ENCODE measurements at regions not wholly inside any gene's neighbourhood (a gene's known extent, or its start where the extent isn't known, plus 50 kb on each side); places are given as distances from the start of the nearest gene placed in this dataset.

DNA sequence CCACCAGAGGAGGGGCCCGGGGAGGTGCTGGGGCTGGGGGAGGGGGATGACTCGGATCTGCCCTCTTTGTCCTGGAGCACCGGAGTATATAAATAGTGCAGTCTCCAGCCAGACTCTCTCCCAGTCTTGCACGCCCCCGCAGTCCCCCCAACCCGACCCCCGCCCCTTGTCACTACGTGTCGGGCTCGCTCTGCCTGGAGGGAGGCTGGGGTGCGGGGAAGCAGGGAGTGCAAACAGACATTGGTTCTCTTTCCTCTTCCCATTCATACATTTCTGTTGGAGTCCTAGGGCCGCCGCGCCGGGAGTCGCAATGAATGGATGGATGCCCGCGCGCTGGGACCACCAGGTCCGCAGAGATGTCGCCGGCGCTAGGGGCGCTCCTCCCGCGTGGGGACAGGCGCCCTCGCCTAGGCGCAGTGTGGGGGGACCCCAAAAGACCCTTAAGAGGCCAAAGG, 179.3 kb downstream of the TBXT start:
- intact Hi-C loops (cut with DNase I), result no loop called here
- H3K9me3 ChIP-seq (ENCODE audit: control insufficient read depth, low read length), result no peaks in the 10 kb centered on the region
- peak in 1 of 2 donors; percentile 74 for DNase-seq
- peak overlapping the region; percentile 41 to 48 for H3K4me3 ChIP-seq (ENCODE audit: low read length in 2 of 2)
- peak; percentile 33 for ATAC-seq (ENCODE audit: low FRiP score)
- peaks cover 0 to 2% of the 10 kb centered on the region in 2 donors for H3K27me3 ChIP-seq (ENCODE audit: control insufficient read depth in 1 of 2, insufficient read depth in 2 of 2, low read length in 1 of 2)
- no peak overlapping the region for H3K27ac ChIP-seq (ENCODE audit: low read depth in 1 of 2, low read length in 2 of 2)
- H3K4me1 ChIP-seq (ENCODE audit: control insufficient read depth in 1 of 2, insufficient read depth in 2 of 2, low read length in 2 of 2), result no peaks in the 10 kb centered on the region
- 0 to 2% methylated on average over 24 to 29 of the region's 29 CpGs for WGBS, 2 donors
- no peaks in the 10 kb centered on the region for H3K36me3 ChIP-seq (ENCODE audit: control insufficient read depth in 1 of 2, insufficient read depth in 2 of 2, low read length in 1 of 2)

DNA sequence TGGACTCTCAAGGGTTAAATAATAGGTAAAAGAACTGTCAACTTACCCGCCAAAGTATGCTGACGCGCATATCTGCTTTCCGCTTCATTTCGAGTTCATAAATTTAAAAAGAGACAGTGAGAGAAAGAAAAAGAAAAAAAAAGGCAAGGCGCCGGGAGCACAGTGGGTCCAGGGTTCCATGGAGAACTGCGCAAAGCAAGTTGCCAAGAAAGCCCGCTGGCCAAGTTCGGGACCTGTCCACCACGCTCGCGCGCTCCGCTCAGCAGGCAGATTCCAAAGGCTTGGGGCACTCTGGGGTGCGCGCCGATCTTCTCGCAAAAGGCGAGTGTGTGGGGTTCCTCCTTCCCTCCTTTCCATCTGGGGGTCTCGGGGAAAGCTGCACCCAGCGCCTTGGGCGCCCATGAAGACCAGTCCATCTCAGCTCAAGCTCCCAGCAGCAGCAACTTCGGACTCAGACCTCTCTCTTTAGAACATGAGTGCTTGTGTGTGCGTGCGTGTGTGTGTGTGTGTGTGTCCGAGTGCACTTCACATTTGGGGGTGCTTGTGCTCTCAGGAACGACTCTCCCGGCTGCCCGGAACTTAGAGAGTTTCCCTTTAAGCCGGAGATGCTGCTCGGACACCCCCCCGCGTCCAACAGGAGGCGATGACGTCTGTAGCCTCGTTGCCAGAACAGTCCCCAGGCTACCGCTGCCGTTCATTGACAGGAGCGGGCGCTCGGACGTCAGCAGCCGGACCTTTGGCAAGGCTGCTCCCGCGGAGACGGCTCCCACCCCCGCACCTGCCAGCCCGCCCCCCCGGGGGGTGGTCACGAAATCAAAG, 180.0 kb downstream of the TBXT start:
- Histone ChIP-seq H3K27me3 (ENCODE audit: control insufficient read depth in 1 of 2, insufficient read depth in 2 of 2, low read length in 1 of 2) (peaks cover 0 to 2% of the 10 kb centered on the region in 2 donors), H3K4me3 (ENCODE audit: low read length in 2 of 2) (peak overlapping the region; percentile 41 to 48), H3K4me1 (ENCODE audit: control insufficient read depth in 1 of 2, insufficient read depth in 2 of 2, low read length in 2 of 2) (no peaks in the 10 kb centered on the region), H3K36me3 (ENCODE audit: control insufficient read depth in 1 of 2, insufficient read depth in 2 of 2, low read length in 1 of 2) (no peaks in the 10 kb centered on the region), H3K27ac (ENCODE audit: low read depth in 1 of 2, low read length in 2 of 2) (no peak overlapping the region), H3K9me3 (ENCODE audit: control insufficient read depth, low read length) (no peaks in the 10 kb centered on the region)
- peak; percentile 83 for ATAC-seq (ENCODE audit: low FRiP score)
- WGBS, 2 donors, result 1% methylated on average over 50 to 51 of the region's 51 CpGs
- peak; percentile 69 to 87 for DNase-seq
- intact Hi-C loops (cut with DNase I), result no loop called here

DNA sequence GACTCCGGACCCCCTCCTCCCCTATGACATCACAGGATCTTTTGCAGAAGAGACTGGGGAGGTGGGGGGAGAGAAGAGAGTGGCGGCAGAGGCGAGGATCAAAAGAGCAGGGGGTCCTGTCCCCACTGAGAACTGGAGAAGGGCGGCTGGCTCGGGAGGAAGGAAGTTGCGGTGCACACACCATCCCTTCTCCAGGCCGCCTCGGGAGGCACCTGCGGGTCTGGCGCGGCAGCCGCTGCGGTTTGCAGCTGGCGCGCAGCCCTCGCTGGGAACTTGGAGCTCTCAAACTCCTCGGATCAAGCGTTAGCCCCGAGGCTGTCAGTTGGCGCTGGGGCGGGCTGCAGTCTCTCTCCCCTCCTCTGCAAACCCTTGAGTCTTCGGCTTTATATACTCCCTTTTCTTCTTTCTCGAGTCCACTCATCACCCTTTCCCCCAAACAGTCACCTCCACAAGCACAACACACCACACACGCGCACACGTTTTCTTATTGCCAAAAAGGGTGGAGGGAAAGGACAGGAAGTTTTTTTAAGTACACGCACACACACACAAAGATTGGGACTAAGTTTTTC, 180.7 kb downstream of the TBXT start:
- Histone ChIP-seq H3K27ac (ENCODE audit: low read depth in 1 of 2, low read length in 2 of 2) (no peak overlapping the region), H3K9me3 (ENCODE audit: control insufficient read depth, low read length) (no peaks in the 10 kb centered on the region), H3K4me3 (ENCODE audit: low read length in 2 of 2) (no peak overlapping the region), H3K36me3 (ENCODE audit: control insufficient read depth in 1 of 2, insufficient read depth in 2 of 2, low read length in 1 of 2) (no peaks in the 10 kb centered on the region), H3K4me1 (ENCODE audit: control insufficient read depth in 1 of 2, insufficient read depth in 2 of 2, low read length in 2 of 2) (no peaks in the 10 kb centered on the region), H3K27me3 (ENCODE audit: control insufficient read depth in 1 of 2, insufficient read depth in 2 of 2, low read length in 1 of 2) (peaks cover 0 to 2% of the 10 kb centered on the region in 2 donors)
- WGBS, 2 donors, result 0 to 1% methylated on average over 20 to 27 of the region's 27 CpGs
- ATAC-seq (ENCODE audit: low FRiP score) (no peak), DNase-seq (peak in 1 of 2 donors; percentile 57)
- intact Hi-C loops (cut with DNase I), result no loop called here

DNA sequence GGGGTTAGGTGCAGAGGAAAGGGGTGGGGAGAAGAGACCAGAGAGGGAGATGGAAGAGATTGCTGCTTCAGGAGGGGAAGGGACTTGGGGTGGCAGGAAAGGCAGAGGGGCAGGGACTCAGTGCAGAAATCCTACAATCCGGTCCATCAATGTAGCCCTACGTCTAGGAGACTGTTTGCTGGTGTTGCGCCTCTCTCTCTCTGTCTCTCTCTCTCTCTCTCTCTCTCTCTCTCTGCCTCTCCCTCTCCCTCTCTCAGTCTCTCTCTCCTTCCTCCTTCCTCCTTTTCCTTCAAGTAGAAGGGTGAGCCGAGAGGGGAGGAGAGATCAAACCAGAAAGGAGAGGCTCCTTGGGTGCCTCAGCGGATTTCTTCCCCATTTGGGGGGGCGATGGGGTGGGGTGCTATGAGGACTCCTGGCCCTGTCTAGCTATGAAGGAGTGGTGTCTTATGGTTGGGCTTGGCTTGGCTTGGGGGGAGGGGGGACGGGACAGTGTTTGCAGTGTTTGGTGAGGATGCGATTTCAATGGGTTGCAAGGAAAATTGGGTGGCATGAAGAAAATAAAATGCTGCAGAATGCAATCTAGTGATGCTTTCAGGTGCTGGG, 181.2 kb downstream of the TBXT start:
- intact Hi-C loops (cut with DNase I), result no loop called here
- Histone ChIP-seq H3K4me1 (ENCODE audit: control insufficient read depth in 1 of 2, insufficient read depth in 2 of 2, low read length in 2 of 2) (no peaks in the 10 kb centered on the region), H3K27ac (ENCODE audit: low read depth in 1 of 2, low read length in 2 of 2) (no peak overlapping the region), H3K36me3 (ENCODE audit: control insufficient read depth in 1 of 2, insufficient read depth in 2 of 2, low read length in 1 of 2) (no peaks in the 10 kb centered on the region), H3K4me3 (ENCODE audit: low read length in 2 of 2) (no peak overlapping the region), H3K9me3 (ENCODE audit: control insufficient read depth, low read length) (no peaks in the 10 kb centered on the region), H3K27me3 (ENCODE audit: control insufficient read depth in 1 of 2, insufficient read depth in 2 of 2, low read length in 1 of 2) (peaks cover 0 to 2% of the 10 kb centered on the region in 2 donors)
- DNase-seq (no peak), ATAC-seq (ENCODE audit: low FRiP score) (no peak)
- 5 to 6% methylated on average over 8 of the region's 8 CpGs for WGBS, 2 donors

DNA sequence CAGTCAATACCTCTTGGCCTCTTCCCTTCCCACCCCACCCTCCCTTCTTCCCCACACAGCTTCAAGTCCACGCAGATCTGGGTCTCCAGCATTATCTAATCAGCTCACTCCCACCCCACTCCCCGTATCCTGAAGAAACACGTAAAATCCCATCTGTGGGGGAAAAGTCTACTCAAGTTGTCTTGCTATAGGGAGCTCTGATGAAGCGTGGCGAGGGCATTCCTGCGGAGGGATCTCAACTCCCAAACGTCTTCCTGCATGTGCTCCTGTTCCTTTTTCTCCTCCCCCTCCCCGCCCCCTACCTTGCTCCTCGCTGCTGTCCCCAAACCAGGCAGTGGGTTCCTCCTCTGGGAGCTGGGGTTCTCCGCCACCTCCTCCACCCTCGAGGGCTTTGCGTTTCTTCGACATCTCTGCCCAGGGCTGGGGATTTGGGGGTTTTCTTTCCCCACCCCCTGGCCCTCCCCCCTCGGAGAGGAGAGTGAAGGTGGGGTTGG, 181.8 kb downstream of the TBXT start:
- ATAC-seq (ENCODE audit: low FRiP score), result no peak
- Histone ChIP-seq H3K27me3 (ENCODE audit: control insufficient read depth in 1 of 2, insufficient read depth in 2 of 2, low read length in 1 of 2) (peaks cover 0 to 2% of the 10 kb centered on the region in 2 donors), H3K36me3 (ENCODE audit: control insufficient read depth in 1 of 2, insufficient read depth in 2 of 2, low read length in 1 of 2) (no peaks in the 10 kb centered on the region), H3K27ac (ENCODE audit: low read depth in 1 of 2, low read length in 2 of 2) (no peak overlapping the region), H3K9me3 (ENCODE audit: control insufficient read depth, low read length) (no peaks in the 10 kb centered on the region), H3K4me3 (ENCODE audit: low read length in 2 of 2) (no peak overlapping the region), H3K4me1 (ENCODE audit: control insufficient read depth in 1 of 2, insufficient read depth in 2 of 2, low read length in 2 of 2) (no peaks in the 10 kb centered on the region)
- intact Hi-C loops (cut with DNase I), result no loop called here
- peak in 1 of 2 donors; percentile 54 for DNase-seq
- WGBS, 2 donors, result 29 to 39% methylated on average over 14 of the region's 14 CpGs

DNA sequence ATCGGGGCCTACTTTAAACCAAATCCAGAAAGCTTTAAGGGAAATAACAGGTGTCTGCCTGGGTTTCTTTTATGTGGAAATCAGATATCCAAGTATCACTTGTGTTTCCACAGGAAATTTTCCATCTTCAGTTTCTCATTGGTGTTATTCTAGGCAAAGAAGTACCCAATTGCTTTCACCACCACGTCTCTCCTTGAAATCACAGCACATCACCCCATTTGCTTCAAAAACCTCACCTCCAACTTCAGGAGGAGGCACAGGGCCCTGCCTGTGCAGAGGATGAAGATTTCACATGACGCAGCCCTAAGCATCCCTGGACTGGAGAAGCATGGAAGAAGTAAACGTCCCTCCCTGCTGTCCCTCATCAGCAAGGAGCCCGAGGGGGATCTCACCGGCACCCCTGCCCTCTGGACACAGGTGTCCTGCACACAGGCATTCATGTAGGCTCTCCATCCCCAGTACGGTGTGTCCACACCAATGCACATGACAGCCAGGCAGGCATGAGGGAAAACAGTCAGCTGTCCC, 182.3 kb downstream of the TBXT start:
- DNase-seq, result no peak
- intact Hi-C loops (cut with DNase I), result no loop called here
- no peak for ATAC-seq (ENCODE audit: low FRiP score)
- Histone ChIP-seq H3K27ac (ENCODE audit: low read depth in 1 of 2, low read length in 2 of 2) (no peak overlapping the region), H3K4me1 (ENCODE audit: control insufficient read depth in 1 of 2, insufficient read depth in 2 of 2, low read length in 2 of 2) (no peaks in the 10 kb centered on the region), H3K4me3 (ENCODE audit: low read length in 2 of 2) (no peak overlapping the region), H3K36me3 (ENCODE audit: control insufficient read depth in 1 of 2, insufficient read depth in 2 of 2, low read length in 1 of 2) (no peaks in the 10 kb centered on the region), H3K9me3 (ENCODE audit: control insufficient read depth, low read length) (no peaks in the 10 kb centered on the region), H3K27me3 (ENCODE audit: control insufficient read depth in 1 of 2, insufficient read depth in 2 of 2, low read length in 1 of 2) (peaks cover 0 to 2% of the 10 kb centered on the region in 2 donors)
- 72 to 76% methylated on average over 7 of the region's 7 CpGs for WGBS, 2 donors

DNA sequence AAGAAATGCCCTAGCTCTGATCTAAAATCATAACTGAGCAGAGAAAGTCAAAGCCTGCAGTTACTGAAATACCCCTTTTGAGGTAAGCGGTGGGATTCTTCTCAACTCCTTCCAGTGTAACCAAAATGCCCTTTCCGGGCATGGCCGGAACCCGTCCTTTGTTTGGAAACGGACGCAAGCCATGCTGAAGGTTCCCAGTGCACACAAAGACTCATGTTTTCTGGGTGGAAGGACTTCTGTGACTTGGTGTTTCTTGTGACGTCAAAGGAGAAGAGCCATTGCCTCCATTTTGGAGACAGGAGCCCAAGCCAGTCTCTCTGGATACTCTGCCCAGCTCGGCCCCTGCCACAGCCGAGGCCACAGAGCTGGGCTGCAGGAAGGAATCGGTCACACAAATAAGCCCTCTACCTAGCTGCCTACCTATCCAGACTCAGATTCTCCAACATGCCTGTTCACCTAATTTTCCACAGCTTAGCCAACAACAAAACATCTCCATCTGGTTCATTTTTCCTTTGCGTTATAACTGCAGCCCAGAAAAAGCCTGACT, 182.8 kb downstream of the TBXT start:
- Histone ChIP-seq H3K9me3 (ENCODE audit: control insufficient read depth, low read length) (no peaks in the 10 kb centered on the region), H3K4me3 (ENCODE audit: low read length in 2 of 2) (no peak overlapping the region), H3K36me3 (ENCODE audit: control insufficient read depth in 1 of 2, insufficient read depth in 2 of 2, low read length in 1 of 2) (no peaks in the 10 kb centered on the region), H3K27ac (ENCODE audit: low read depth in 1 of 2, low read length in 2 of 2) (no peak overlapping the region), H3K27me3 (ENCODE audit: control insufficient read depth in 1 of 2, insufficient read depth in 2 of 2, low read length in 1 of 2) (peaks cover 0 to 2% of the 10 kb centered on the region in 2 donors), H3K4me1 (ENCODE audit: control insufficient read depth in 1 of 2, insufficient read depth in 2 of 2, low read length in 2 of 2) (no peaks in the 10 kb centered on the region)
- no peak for ATAC-seq (ENCODE audit: low FRiP score)
- no peak for DNase-seq
- WGBS, 2 donors, result 93 to 95% methylated on average over 11 of the region's 11 CpGs
- intact Hi-C loops (cut with DNase I), result no loop called here

DNA sequence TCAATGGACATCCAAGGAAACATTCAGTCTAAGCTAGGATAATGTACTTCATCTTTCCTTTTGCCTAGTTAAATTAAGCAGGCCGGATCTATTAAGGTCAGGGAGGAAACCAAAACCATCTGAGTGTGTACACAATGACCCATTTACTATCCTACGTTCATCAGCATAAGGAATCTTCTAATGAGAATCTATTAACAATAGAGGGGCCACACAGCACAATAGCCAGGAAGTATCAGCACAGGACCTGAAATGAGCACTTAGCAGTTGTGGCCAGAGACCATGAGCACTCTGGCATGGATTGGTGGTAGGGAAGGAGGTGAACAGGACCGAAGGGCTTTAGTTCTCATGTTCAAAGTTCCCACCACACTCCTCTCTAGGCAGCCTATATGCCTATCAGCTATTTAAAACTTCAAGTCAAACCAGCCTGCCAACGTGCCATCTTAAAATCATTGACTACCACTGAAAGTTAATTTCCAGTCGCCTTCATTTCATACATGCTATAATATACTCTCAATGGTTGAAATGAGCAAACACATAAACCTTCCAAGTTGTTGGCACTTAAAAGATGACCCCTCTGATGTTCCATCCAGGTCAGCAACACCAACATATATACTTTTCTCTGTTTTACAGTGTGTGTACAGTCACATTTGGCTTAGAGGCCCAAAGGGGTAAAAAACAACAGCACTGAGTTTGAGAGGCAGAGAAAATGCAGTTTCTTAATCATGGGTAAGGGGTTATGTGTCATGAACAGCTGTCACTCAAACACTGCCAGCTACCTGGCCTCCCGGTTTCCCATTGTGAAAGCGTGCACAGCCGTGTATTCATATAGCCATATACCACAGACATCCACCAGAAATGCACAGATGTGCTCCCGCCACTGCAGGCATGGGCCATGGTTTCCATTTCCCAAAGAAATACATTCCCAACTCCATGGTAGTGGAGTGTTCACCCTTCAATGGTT, 184.3 kb downstream of the TBXT start:
- H3K27me3 ChIP-seq (ENCODE audit: control insufficient read depth in 1 of 2, insufficient read depth in 2 of 2, low read length in 1 of 2), result peaks cover 0 to 2% of the 10 kb centered on the region in 2 donors
- no peaks in the 10 kb centered on the region for H3K36me3 ChIP-seq (ENCODE audit: control insufficient read depth in 1 of 2, insufficient read depth in 2 of 2, low read length in 1 of 2)
- H3K27ac ChIP-seq (ENCODE audit: low read depth in 1 of 2, low read length in 2 of 2), result no peak overlapping the region
- no peak overlapping the region for H3K4me3 ChIP-seq (ENCODE audit: low read length in 2 of 2)
- no peaks in the 10 kb centered on the region for H3K9me3 ChIP-seq (ENCODE audit: control insufficient read depth, low read length)
- H3K4me1 ChIP-seq (ENCODE audit: control insufficient read depth in 1 of 2, insufficient read depth in 2 of 2, low read length in 2 of 2), result no peaks in the 10 kb centered on the region
- intact Hi-C loops (cut with DNase I), result no loop called here
- 92 to 94% methylated on average over 9 of the region's 9 CpGs for WGBS, 2 donors
- DNase-seq, result no peak
- no peak for ATAC-seq (ENCODE audit: low FRiP score)

All from aorta (tissue), 5 donors.